Esophagus muscularis mucosa (tissue), 3 donors: ENCODE measurements at regions not wholly inside any gene's neighbourhood (a gene's known extent, or its start where the extent isn't known, plus 50 kb on each side); places are given as distances from the start of the nearest gene placed in this dataset.

Source experiments
- POLR2A ChIP-seq: fragments of 450-650 bp; IDR thresholded peaks from one replicate; pipeline ENCODE4 v1.6.1; 2017; ENCODE audit warnings: antibody characterized with exemption, moderate library complexity, mild to moderate bottlenecking, low read depth
- TF ChIP-seq, protein P1 (sequence below), 3 experiments: fragments of 200-600 bp in 2 of 3; fragments of 450-650 bp in 1 of 3; sonication (generic) in 2 of 3; IDR thresholded peaks; one replicate each; pipeline ENCODE4 v1.5.1; 2017 to 2019; ENCODE audit warnings: antibody characterized with exemption in 3 of 3, mild to moderate bottlenecking in 2 of 3, moderate library complexity in 1 of 3

DNA sequence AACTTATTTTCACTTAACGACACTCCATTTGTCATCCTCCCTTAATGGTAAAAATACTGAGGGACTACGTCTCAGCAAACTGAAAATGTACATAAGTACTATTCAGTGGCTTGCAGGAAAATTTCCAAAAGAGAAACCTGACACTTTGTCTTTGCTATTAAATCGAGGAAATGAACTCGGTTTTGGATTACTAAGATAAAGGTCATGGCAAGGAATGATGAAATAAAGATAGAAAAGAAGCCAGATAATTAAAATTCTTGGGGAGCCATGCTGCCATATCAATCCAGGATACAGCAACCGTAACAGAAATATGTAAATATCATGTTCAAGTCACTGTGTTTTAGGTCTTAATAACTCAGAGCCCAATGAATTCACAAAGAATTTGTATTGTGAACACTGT lies 647.8 kb downstream of the CDH9 start:
- TF ChIP-seq, protein P1, sequence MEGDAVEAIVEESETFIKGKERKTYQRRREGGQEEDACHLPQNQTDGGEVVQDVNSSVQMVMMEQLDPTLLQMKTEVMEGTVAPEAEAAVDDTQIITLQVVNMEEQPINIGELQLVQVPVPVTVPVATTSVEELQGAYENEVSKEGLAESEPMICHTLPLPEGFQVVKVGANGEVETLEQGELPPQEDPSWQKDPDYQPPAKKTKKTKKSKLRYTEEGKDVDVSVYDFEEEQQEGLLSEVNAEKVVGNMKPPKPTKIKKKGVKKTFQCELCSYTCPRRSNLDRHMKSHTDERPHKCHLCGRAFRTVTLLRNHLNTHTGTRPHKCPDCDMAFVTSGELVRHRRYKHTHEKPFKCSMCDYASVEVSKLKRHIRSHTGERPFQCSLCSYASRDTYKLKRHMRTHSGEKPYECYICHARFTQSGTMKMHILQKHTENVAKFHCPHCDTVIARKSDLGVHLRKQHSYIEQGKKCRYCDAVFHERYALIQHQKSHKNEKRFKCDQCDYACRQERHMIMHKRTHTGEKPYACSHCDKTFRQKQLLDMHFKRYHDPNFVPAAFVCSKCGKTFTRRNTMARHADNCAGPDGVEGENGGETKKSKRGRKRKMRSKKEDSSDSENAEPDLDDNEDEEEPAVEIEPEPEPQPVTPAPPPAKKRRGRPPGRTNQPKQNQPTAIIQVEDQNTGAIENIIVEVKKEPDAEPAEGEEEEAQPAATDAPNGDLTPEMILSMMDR (IDR thresholded peaks at IDR 0.05): no peak
- TF ChIP-seq POLR2A: no peak
